ENCODE measurements at regions not wholly inside any gene's neighbourhood (a gene's known extent, or its start where the extent isn't known, plus 50 kb on each side); places are given as distances from the start of the nearest gene placed in this dataset.

DNA sequence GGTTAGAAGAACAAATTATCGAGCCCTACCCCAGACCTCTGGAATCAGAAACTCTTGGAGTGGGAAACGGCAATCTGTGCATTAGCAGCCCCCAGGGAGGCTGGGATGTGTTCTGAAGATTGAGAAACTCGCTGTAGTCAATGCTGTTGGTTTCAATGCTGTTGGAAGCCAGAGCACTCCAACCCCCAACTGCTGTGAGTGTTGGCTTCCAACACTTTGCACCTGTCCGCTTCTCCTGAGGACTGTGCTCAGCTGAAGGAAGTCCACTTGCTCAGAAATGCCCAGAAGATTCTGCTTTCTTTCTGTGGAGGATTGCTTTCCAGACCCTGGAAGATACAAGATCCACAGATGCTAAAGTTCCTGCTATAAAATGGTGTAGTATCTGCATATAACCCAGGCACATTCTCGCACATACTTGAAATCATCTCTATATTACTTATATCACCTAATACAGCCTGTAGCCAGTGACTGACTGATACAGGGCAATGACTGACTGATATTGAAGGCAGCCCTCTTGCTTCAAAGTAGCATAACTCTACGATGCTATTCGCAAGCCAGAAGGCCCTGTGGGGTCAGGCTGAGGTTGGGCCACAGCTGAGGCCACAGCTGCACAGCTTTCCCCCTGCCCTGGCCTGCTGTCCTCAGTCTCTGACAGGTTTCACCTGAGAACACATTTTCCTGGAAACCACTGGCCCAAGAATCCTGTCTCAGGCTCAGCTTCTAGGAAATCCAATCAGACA lies 757.7 kb upstream of the ID2 start:
- DNase-seq (ENCODE audit: low read depth) = no peak
- H3K4me3 ChIP-seq (ENCODE audit: low read depth, low read length) = no peak overlapping the region
- TF ChIP-seq, protein P1, sequence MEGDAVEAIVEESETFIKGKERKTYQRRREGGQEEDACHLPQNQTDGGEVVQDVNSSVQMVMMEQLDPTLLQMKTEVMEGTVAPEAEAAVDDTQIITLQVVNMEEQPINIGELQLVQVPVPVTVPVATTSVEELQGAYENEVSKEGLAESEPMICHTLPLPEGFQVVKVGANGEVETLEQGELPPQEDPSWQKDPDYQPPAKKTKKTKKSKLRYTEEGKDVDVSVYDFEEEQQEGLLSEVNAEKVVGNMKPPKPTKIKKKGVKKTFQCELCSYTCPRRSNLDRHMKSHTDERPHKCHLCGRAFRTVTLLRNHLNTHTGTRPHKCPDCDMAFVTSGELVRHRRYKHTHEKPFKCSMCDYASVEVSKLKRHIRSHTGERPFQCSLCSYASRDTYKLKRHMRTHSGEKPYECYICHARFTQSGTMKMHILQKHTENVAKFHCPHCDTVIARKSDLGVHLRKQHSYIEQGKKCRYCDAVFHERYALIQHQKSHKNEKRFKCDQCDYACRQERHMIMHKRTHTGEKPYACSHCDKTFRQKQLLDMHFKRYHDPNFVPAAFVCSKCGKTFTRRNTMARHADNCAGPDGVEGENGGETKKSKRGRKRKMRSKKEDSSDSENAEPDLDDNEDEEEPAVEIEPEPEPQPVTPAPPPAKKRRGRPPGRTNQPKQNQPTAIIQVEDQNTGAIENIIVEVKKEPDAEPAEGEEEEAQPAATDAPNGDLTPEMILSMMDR (IDR thresholded peaks at IDR 0.05; ENCODE audit: low read depth, low read length) = no peak

DNA sequence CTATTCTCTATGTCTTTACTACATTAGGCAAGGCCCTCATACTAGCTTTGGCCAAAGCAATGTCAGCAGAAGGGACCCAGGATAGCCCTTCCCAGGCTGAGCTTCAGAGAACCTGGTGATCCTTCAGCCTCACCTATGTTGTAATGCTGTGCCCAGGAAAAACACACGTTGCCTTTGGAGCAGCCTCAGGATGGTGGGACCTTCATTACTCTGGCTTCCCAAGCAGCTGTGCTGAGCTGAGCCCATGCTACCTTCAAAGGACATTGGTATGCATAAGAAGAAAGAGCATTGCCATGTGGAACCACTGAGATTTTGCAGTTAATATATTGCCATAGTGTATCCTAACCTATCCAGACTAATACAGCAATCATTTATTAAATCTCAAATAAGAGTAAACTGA lies 756.4 kb upstream of the ID2 start:
- TF ChIP-seq, protein P1 (IDR thresholded peaks at IDR 0.05; ENCODE audit: low read depth, low read length) = no peak
- TF ChIP-seq, protein P2, sequence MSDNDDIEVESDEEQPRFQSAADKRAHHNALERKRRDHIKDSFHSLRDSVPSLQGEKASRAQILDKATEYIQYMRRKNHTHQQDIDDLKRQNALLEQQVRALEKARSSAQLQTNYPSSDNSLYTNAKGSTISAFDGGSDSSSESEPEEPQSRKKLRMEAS (IDR thresholded peaks at IDR 0.05; ENCODE audit: low read depth, low read length) = no peak
- TF ChIP-seq POLR2A (IDR thresholded peaks at IDR 0.05; ENCODE audit: extremely low read depth, insufficient read length) = no peak
- no peak for TF ChIP-seq MYC (IDR thresholded peaks at IDR 0.05; ENCODE audit: low read depth, low read length)
- DNase-seq (ENCODE audit: low read depth) = no peak

DNA sequence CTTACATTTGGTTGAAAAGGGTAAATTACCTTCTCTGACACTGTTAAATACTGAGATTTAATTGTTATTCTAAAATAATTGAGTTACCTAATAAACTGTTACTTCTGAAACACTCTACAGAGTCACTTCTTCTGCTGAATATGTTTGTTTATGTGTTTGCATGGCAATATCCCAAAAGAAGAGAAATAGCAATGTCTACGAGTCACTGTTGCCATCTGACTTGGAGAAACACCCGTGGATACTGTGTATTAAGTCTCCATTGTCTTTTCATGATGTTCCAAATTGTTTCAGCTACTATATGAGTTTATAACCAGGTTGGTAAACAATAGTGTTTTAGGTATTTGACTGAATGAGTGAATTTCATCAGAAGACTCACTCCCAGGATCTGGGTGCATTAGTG lies 754.2 kb upstream of the ID2 start:
- no peak for DNase-seq (ENCODE audit: low read depth)
- TF ChIP-seq, protein P1 (IDR thresholded peaks at IDR 0.05; ENCODE audit: low read depth, low read length) = no peak
- TF ChIP-seq MYC (IDR thresholded peaks at IDR 0.05; ENCODE audit: low read depth, low read length) = no peak
- no peak for TF ChIP-seq POLR2A (IDR thresholded peaks at IDR 0.05; ENCODE audit: extremely low read depth, insufficient read length)
- TF ChIP-seq, protein P2 (IDR thresholded peaks at IDR 0.05; ENCODE audit: low read depth, low read length) = no peak
- H3K4me3 ChIP-seq (ENCODE audit: low read depth, low read length) = no peak overlapping the region

More for the DNA sequence above, 756.4 kb upstream of the ID2 start:
- H3K4me3 ChIP-seq (ENCODE audit: low read depth, low read length) = no peak overlapping the region

DNA sequence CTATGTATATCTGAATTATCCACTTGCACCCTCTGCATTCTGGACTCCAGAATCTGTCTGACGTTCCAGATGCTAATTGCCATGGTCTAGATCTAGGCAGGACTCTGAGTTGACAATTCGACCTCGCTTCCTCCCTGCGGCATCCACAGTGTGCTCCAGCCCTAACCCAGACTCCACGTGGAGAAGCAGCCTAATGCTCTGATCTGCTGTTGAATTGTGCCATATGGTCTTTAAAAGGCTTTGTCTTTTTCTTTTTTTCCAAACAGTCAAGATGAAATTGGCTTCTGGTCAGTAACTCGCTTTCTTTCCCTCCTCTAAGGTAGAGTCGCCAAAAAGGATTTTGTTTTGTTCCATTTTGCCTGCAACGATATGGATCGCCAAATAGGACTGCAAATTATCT lies 752.6 kb upstream of the ID2 start:
- no peak for TF ChIP-seq MYC (IDR thresholded peaks at IDR 0.05; ENCODE audit: low read depth, low read length)
- TF ChIP-seq, protein P1 (IDR thresholded peaks at IDR 0.05; ENCODE audit: low read depth, low read length) = no peak
- TF ChIP-seq, protein P2 (IDR thresholded peaks at IDR 0.05; ENCODE audit: low read depth, low read length) = no peak
- TF ChIP-seq POLR2A (IDR thresholded peaks at IDR 0.05; ENCODE audit: extremely low read depth, insufficient read length) = no peak
- H3K4me3 ChIP-seq (ENCODE audit: low read depth, low read length) = no peak overlapping the region
- DNase-seq (ENCODE audit: low read depth) = no peak

DNA sequence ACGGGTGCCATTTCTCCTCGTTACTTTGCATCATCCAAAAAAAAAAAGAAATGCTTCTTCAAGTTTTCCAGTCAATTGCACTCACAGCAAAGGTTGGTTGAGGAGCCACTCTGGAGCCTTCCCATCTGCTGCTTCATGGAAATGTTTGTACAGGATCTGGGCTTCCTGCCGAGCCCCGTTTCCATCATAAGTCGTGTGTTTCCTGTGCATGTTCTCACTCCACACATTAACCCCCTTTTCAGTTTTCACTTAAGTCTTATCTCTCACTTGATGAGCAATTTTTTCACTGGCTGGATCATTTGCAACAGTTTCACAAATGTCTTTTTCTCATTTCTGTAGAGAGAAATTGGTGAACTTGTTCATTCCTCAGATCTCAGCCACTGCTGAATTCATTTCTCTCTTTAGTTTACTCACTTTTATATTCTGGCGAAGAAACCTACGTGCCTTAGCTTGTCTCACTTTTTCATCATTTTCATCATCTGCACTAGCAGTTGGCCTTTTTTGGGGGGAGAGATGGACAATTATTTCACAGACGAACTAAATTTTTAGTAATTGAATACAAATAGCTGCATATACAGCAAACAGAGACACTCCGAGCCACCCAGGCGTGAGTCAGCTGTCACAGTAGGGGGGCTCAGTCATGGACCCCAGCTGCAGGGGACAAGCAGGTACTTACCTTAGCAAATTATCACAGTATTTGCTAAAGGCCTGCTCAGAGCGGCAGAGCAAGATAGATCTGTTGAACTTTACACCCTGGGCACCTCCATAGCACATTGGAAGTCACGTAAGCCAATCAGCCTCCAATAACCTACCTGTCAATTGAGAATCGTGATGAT lies 750.8 kb upstream of the ID2 start:
- TF ChIP-seq POLR2A (IDR thresholded peaks at IDR 0.05; ENCODE audit: extremely low read depth, insufficient read length) (no peak), MYC (IDR thresholded peaks at IDR 0.05; ENCODE audit: low read depth, low read length) (no peak)
- TF ChIP-seq, protein P2 (IDR thresholded peaks at IDR 0.05; ENCODE audit: low read depth, low read length) = no peak
- TF ChIP-seq, protein P1 (IDR thresholded peaks at IDR 0.05; ENCODE audit: low read depth, low read length) = no peak
- H3K4me3 ChIP-seq (ENCODE audit: low read depth, low read length) = no peak overlapping the region
- no peak for DNase-seq (ENCODE audit: low read depth)

Measured in NB4 (cell line).